ENCODE measurements at regions not wholly inside any gene's neighbourhood (a gene's known extent, or its start where the extent isn't known, plus 50 kb on each side); places are given as distances from the start of the nearest gene placed in this dataset.

- no peak overlapping the region for H3K27ac ChIP-seq (ENCODE audit: low read length)
- WGBS (ENCODE audit: insufficient coverage, insufficient read length) = no CpG with 5 or more reads among the region's 8 CpGs
- H3K9me3 ChIP-seq (ENCODE audit: control insufficient read depth, insufficient read depth, low read length) = no peaks in the 10 kb centered on the region
- no peak for DNase-seq (ENCODE audit: low read depth, low spot score)
- no peaks in the 10 kb centered on the region for H3K36me3 ChIP-seq (ENCODE audit: control insufficient read depth, insufficient read depth, low read length)
- H3K4me1 ChIP-seq (ENCODE audit: control insufficient read depth, insufficient read depth, low read length) = peaks cover under 1% of the 10 kb centered on the region; the same call in 1 of the 2 replicates
- no peak overlapping the region for H3K4me3 ChIP-seq (ENCODE audit: low read length)
- no peaks in the 10 kb centered on the region for H3K27me3 ChIP-seq (ENCODE audit: control insufficient read depth, insufficient read depth, low read length)
Observed at GRCh38 chr4:8710946-8711345, 118.4 kb downstream of the CPZ start.

GRCh38 chr4:8710416-8710815 lies 117.9 kb downstream of the CPZ start:
- no peaks in the 10 kb centered on the region for H3K27me3 ChIP-seq (ENCODE audit: control insufficient read depth, insufficient read depth, low read length)
- no peak overlapping the region for H3K27ac ChIP-seq (ENCODE audit: low read length)
- no peak for DNase-seq (ENCODE audit: low read depth, low spot score)
- H3K9me3 ChIP-seq (ENCODE audit: control insufficient read depth, insufficient read depth, low read length) = no peaks in the 10 kb centered on the region
- no peak overlapping the region for H3K4me3 ChIP-seq (ENCODE audit: low read length)
- no CpG with 5 or more reads among the region's 6 CpGs for WGBS (ENCODE audit: insufficient coverage, insufficient read length)
- peaks cover 2% of the 10 kb centered on the region; the same call in 1 of the 2 replicates for H3K4me1 ChIP-seq (ENCODE audit: control insufficient read depth, insufficient read depth, low read length)
- H3K36me3 ChIP-seq (ENCODE audit: control insufficient read depth, insufficient read depth, low read length) = no peaks in the 10 kb centered on the region

GRCh38 chr4:8709729-8710360 lies 117.3 kb downstream of the CPZ start:
- Histone ChIP-seq H3K36me3 (ENCODE audit: control insufficient read depth, insufficient read depth, low read length) (no peaks in the 10 kb centered on the region), H3K27me3 (ENCODE audit: control insufficient read depth, insufficient read depth, low read length) (no peaks in the 10 kb centered on the region), H3K4me1 (ENCODE audit: control insufficient read depth, insufficient read depth, low read length) (peaks cover 2% of the 10 kb centered on the region; the same call in 1 of the 2 replicates), H3K4me3 (ENCODE audit: low read length) (no peak overlapping the region), H3K27ac (ENCODE audit: low read length) (no peak overlapping the region), H3K9me3 (ENCODE audit: control insufficient read depth, insufficient read depth, low read length) (no peaks in the 10 kb centered on the region)
- no peak for DNase-seq (ENCODE audit: low read depth, low spot score)
- WGBS (ENCODE audit: insufficient coverage, insufficient read length) = no CpG with 5 or more reads among the region's 23 CpGs

GRCh38 chr4:8709050-8709728 lies 116.6 kb downstream of the CPZ start:
- peaks cover 2% of the 10 kb centered on the region; the same call in 1 of the 2 replicates for H3K4me1 ChIP-seq (ENCODE audit: control insufficient read depth, insufficient read depth, low read length)
- H3K9me3 ChIP-seq (ENCODE audit: control insufficient read depth, insufficient read depth, low read length) = no peaks in the 10 kb centered on the region
- whole genome bisulfite sequencing (ENCODE audit: insufficient coverage, insufficient read length) = no CpG with 5 or more reads among the region's 15 CpGs
- no peak overlapping the region for H3K4me3 ChIP-seq (ENCODE audit: low read length)
- H3K36me3 ChIP-seq (ENCODE audit: control insufficient read depth, insufficient read depth, low read length) = no peaks in the 10 kb centered on the region
- H3K27me3 ChIP-seq (ENCODE audit: control insufficient read depth, insufficient read depth, low read length) = no peaks in the 10 kb centered on the region
- DNase-seq (ENCODE audit: low read depth, low spot score) = no peak
- H3K27ac ChIP-seq (ENCODE audit: low read length) = no peak overlapping the region

- H3K9me3 ChIP-seq (ENCODE audit: control insufficient read depth, insufficient read depth, low read length) = no peaks in the 10 kb centered on the region
- H3K4me3 ChIP-seq (ENCODE audit: low read length) = no peak overlapping the region
- DNase-seq (ENCODE audit: low read depth, low spot score) = no peak
- H3K27ac ChIP-seq (ENCODE audit: low read length) = no peak overlapping the region
- H3K27me3 ChIP-seq (ENCODE audit: control insufficient read depth, insufficient read depth, low read length) = no peaks in the 10 kb centered on the region
- no peaks in the 10 kb centered on the region for H3K36me3 ChIP-seq (ENCODE audit: control insufficient read depth, insufficient read depth, low read length)
- peaks cover 2% of the 10 kb centered on the region; the same call in 1 of the 2 replicates for H3K4me1 ChIP-seq (ENCODE audit: control insufficient read depth, insufficient read depth, low read length)
- no CpG with 5 or more reads among the region's 16 CpGs for WGBS (ENCODE audit: insufficient coverage, insufficient read length)
Observed at GRCh38 chr4:8708401-8709021, 115.9 kb downstream of the CPZ start.

- H3K4me3 ChIP-seq (ENCODE audit: low read length) = no peak overlapping the region
- WGBS (ENCODE audit: insufficient coverage, insufficient read length) = no CpG with 5 or more reads among the region's 15 CpGs
- H3K4me1 ChIP-seq (ENCODE audit: control insufficient read depth, insufficient read depth, low read length) = peaks cover 2% of the 10 kb centered on the region; the same call in 1 of the 2 replicates
- no peaks in the 10 kb centered on the region for H3K9me3 ChIP-seq (ENCODE audit: control insufficient read depth, insufficient read depth, low read length)
- no peak for DNase-seq (ENCODE audit: low read depth, low spot score)
- no peaks in the 10 kb centered on the region for H3K27me3 ChIP-seq (ENCODE audit: control insufficient read depth, insufficient read depth, low read length)
- no peak overlapping the region for H3K27ac ChIP-seq (ENCODE audit: low read length)
- H3K36me3 ChIP-seq (ENCODE audit: control insufficient read depth, insufficient read depth, low read length) = no peaks in the 10 kb centered on the region
Observed at GRCh38 chr4:8707045-8707781, 114.6 kb downstream of the CPZ start.

GRCh38 chr4:8706216-8707044 lies 113.9 kb downstream of the CPZ start:
- H3K27me3 ChIP-seq (ENCODE audit: control insufficient read depth, insufficient read depth, low read length) = no peaks in the 10 kb centered on the region
- no peak overlapping the region for H3K4me3 ChIP-seq (ENCODE audit: low read length)
- no peaks in the 10 kb centered on the region for H3K36me3 ChIP-seq (ENCODE audit: control insufficient read depth, insufficient read depth, low read length)
- no peak overlapping the region for H3K27ac ChIP-seq (ENCODE audit: low read length)
- no CpG with 5 or more reads among the region's 21 CpGs for WGBS (ENCODE audit: insufficient coverage, insufficient read length)
- peaks cover 2% of the 10 kb centered on the region; the same call in 1 of the 2 replicates for H3K4me1 ChIP-seq (ENCODE audit: control insufficient read depth, insufficient read depth, low read length)
- no peaks in the 10 kb centered on the region for H3K9me3 ChIP-seq (ENCODE audit: control insufficient read depth, insufficient read depth, low read length)
- no peak for DNase-seq (ENCODE audit: low read depth, low spot score)

- WGBS (ENCODE audit: insufficient coverage, insufficient read length) = no CpG with 5 or more reads among the region's 23 CpGs
- Histone ChIP-seq H3K27me3 (ENCODE audit: control insufficient read depth, insufficient read depth, low read length) (no peaks in the 10 kb centered on the region), H3K27ac (ENCODE audit: low read length) (no peak overlapping the region)
Observed at GRCh38 chr4:8705161-8706145, 112.9 kb downstream of the CPZ start.

GRCh38 chr4:8704632-8705031 lies 112.1 kb downstream of the CPZ start:
- no peaks in the 10 kb centered on the region for H3K9me3 ChIP-seq (ENCODE audit: control insufficient read depth, insufficient read depth, low read length)

More at GRCh38 chr4:8705161-8706145, 112.9 kb downstream of the CPZ start:
- H3K4me1 ChIP-seq (ENCODE audit: control insufficient read depth, insufficient read depth, low read length) = peaks cover 2% of the 10 kb centered on the region; the same call in 1 of the 2 replicates
- no peak overlapping the region for H3K4me3 ChIP-seq (ENCODE audit: low read length)
- H3K9me3 ChIP-seq (ENCODE audit: control insufficient read depth, insufficient read depth, low read length) = no peaks in the 10 kb centered on the region
- no peaks in the 10 kb centered on the region for H3K36me3 ChIP-seq (ENCODE audit: control insufficient read depth, insufficient read depth, low read length)
- DNase-seq (ENCODE audit: low read depth, low spot score) = no peak

More at GRCh38 chr4:8704632-8705031, 112.1 kb downstream of the CPZ start:
- WGBS (ENCODE audit: insufficient coverage, insufficient read length) = no CpG with 5 or more reads among the region's 9 CpGs
- H3K27ac ChIP-seq (ENCODE audit: low read length) = no peak overlapping the region
- DNase-seq (ENCODE audit: low read depth, low spot score) = no peak
- H3K4me3 ChIP-seq (ENCODE audit: low read length) = no peak overlapping the region
- H3K4me1 ChIP-seq (ENCODE audit: control insufficient read depth, insufficient read depth, low read length) = peaks cover 2% of the 10 kb centered on the region; the same call in 1 of the 2 replicates
- H3K27me3 ChIP-seq (ENCODE audit: control insufficient read depth, insufficient read depth, low read length) = no peaks in the 10 kb centered on the region
- no peaks in the 10 kb centered on the region for H3K36me3 ChIP-seq (ENCODE audit: control insufficient read depth, insufficient read depth, low read length)
